T-helper 1 cell (primary cell): ENCODE measurements at regions not wholly inside any gene's neighbourhood (a gene's known extent, or its start where the extent isn't known, plus 50 kb on each side); places are given as distances from the start of the nearest gene placed in this dataset.
"Not testable (repeated sequence)": the region's sequence is repeated elsewhere in the genome, so short reads cannot be mapped to it uniquely, and the experiment has no call there.

Experiments
- DNase-seq, 5 donors: peaks; one replicate each; pipeline ENCODE4 v3.0.0-alpha.2; 2012 to 2020

- DNase-seq: no peak
Measured at GRCh38 chr6:978937-979685, 286.2 kb upstream of the EXOC2 start.

- DNase-seq: not testable (repeated sequence)
Measured at GRCh38 chr6:977226-977625, 284.3 kb upstream of the EXOC2 start.

GRCh38 chr6:971981-972640 lies 279.2 kb upstream of the EXOC2 start:
- DNase-seq: no peak

GRCh38 chr6:968791-969190 lies 275.9 kb upstream of the EXOC2 start:
- no peak for DNase-seq

GRCh38 chr6:967701-968100 lies 274.8 kb upstream of the EXOC2 start:
- no peak for DNase-seq

- no peak for DNase-seq
Measured at GRCh38 chr6:965343-965742, 272.4 kb upstream of the EXOC2 start.

GRCh38 chr6:963456-963855 lies 270.5 kb upstream of the EXOC2 start:
- no peak for DNase-seq

- DNase-seq: no peak
Measured at GRCh38 chr6:961407-961960, 268.5 kb upstream of the EXOC2 start.

- no peak for DNase-seq
Measured at GRCh38 chr6:960356-960755, 267.4 kb upstream of the EXOC2 start.

GRCh38 chr6:958488-958887 lies 265.5 kb upstream of the EXOC2 start:
- DNase-seq: no peak

- DNase-seq: no peak
Measured at GRCh38 chr6:951399-952181, 258.7 kb upstream of the EXOC2 start.

GRCh38 chr6:947235-947934 lies 254.4 kb upstream of the EXOC2 start:
- DNase-seq: no peak

- no peak for DNase-seq
Measured at GRCh38 chr6:946546-946945, 253.6 kb upstream of the EXOC2 start.

- no peak for DNase-seq
Measured at GRCh38 chr6:939526-940252, 246.8 kb upstream of the EXOC2 start.

- no peak for DNase-seq
Measured at GRCh38 chr6:938916-939315, 246.0 kb upstream of the EXOC2 start.

- no peak for DNase-seq
Measured at GRCh38 chr6:938271-938905, 245.4 kb upstream of the EXOC2 start.

- DNase-seq: no peak
Measured at GRCh38 chr6:935582-935981, 242.6 kb upstream of the EXOC2 start.

- no peak for DNase-seq
Measured at GRCh38 chr6:934686-935085, 241.7 kb upstream of the EXOC2 start.

- not testable (repeated sequence) for DNase-seq
Measured at GRCh38 chr6:931919-932318, 239.0 kb upstream of the EXOC2 start.

GRCh38 chr6:927157-927556 lies 234.2 kb upstream of the EXOC2 start:
- no peak for DNase-seq

GRCh38 chr6:925656-926213 lies 232.8 kb upstream of the EXOC2 start:
- no peak for DNase-seq
